ENCODE measurements at regions not wholly inside any gene's neighbourhood (a gene's known extent, or its start where the extent isn't known, plus 50 kb on each side); places are given as distances from the start of the nearest gene placed in this dataset.

- DNase-seq: no peak
Observed at GRCh38 chr11:123302751-123303195, 107.7 kb upstream of the CLMP start.

DNA sequence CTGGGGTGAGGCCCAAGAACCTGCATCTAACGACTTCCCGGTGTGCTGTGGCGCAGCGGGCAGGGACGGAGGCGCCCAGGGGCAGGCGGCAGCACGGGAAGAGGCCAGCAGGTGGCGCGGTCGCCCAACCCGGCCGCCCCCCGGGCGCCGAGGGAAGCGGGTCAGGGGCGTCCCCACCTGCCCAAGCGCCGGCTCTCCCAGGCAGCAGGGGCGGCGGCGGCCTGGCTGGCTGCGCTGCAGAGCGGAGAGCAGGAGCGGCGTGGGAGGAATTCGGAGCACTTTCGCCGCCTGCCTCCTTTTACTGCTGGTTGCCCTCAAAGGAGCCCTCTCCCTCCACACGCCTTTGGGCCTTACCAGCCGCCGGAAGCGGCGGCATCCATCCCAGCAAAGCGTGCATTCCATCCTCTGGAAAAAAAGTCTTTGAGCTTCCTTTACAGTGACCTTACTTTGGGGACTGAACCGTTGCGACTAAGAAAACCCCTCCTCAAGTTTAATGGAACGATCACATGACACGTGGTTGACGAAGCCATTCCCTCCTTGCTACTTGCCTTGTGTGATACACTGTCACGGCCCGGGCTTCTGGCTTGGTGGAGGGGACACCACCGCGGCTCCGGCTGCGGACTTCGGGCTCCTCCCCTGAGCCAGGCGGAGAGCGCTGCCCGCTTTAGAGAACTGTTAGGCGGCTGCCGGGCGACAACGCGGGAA lies 106.8 kb upstream of the CLMP start:
- peak; percentile 79 for DNase-seq

- no peak for DNase-seq
Observed at GRCh38 chr11:123301013-123301591, 106.1 kb upstream of the CLMP start.

DNA sequence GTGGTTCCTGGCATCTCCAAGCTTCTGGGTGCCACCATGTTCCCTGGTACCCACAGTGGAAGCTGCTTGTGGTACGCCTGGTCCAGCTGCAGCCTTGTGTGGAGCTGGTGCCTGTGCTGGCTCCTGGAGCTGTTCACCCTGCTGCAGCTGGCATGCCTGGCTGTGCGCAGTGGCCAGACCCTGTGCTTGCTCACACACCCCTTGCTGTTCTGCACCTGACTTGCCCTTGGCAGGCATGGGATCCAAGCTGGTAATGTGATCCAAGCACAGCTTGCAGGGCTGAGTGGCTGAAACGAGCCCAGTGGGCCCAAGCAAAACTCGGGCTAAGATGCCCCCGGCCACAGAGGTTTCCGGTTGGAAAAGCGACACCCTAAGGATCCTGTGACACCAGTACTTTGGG lies 104.7 kb upstream of the CLMP start:
- no peak for DNase-seq

- DNase-seq: no peak
Observed at GRCh38 chr11:123298488-123299447, 103.7 kb upstream of the CLMP start.

DNA sequence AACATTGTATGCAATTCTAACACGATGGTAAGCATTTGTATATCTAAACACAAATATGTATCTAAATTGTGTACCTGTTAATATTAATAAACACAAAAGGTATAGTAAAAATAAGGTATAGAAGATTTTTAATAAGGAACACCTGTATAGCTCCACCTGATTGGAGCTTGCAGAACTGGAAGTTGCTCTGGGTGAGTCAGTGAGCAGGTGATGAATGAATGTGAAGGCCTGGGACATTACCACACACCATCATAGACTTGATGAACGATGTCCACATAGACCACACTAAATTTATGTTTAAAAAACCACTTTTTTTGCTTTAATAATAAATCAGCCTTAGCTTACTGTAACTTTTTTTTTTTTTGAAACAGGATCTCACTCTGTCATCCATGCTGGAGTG lies 97.6 kb upstream of the CLMP start:
- DNase-seq: no peak

GRCh38 chr11:123291201-123291869 lies 96.3 kb upstream of the CLMP start:
- DNase-seq: no peak

GRCh38 chr11:123286761-123287160 lies 91.7 kb upstream of the CLMP start:
- no peak for DNase-seq

GRCh38 chr11:123286255-123286654 lies 91.2 kb upstream of the CLMP start:
- no peak for DNase-seq

DNA sequence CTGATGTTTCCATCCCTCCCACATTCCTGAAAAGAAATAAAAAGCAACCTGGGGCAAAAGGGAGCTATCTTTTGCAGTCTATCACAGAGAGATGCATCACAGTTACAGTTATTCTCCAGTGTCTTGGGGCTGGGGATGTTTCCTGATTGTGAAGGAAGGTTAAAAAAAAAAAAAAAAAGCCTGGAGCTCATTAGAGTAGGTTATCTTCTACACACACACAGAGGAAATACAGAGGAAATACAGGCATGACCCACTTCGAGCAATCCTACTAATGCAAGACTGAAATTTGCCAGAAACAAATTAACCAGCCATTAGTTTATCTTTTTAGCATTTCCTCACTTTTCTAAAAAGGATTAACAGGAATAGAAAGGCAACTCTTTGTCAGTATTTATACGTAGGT lies 89.4 kb upstream of the CLMP start:
- DNase-seq: no peak

- DNase-seq: peak; percentile 7
Observed at GRCh38 chr11:123282597-123282996, 87.5 kb upstream of the CLMP start.

GRCh38 chr11:123273616-123274015 lies 78.6 kb upstream of the CLMP start:
- no peak for DNase-seq

GRCh38 chr11:123272565-123272964 lies 77.5 kb upstream of the CLMP start:
- DNase-seq: no peak

- no peak for DNase-seq
Observed at GRCh38 chr11:123268156-123268555, 73.1 kb upstream of the CLMP start.

DNA sequence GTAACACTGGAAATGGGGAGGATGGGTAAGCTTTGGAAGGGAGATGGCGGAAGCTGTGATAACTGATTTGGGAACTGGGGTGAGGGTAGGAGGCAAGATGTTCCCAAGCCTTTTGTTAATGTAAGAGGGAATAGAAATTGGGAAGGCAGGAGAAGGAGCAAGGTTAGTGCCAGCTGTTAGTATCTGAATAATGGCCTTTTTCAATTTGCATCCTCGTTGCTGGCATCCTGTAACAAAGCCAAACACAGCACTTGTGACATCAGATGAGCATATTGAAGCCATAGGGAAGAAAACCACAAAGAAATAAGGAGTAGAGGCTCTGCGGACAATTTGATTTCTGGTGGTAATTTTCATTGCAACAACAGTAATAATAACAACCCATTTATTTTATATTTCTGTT lies 70.9 kb upstream of the CLMP start:
- DNase-seq: no peak

- DNase-seq: no peak
Observed at GRCh38 chr11:123264431-123264780, 69.4 kb upstream of the CLMP start.

DNA sequence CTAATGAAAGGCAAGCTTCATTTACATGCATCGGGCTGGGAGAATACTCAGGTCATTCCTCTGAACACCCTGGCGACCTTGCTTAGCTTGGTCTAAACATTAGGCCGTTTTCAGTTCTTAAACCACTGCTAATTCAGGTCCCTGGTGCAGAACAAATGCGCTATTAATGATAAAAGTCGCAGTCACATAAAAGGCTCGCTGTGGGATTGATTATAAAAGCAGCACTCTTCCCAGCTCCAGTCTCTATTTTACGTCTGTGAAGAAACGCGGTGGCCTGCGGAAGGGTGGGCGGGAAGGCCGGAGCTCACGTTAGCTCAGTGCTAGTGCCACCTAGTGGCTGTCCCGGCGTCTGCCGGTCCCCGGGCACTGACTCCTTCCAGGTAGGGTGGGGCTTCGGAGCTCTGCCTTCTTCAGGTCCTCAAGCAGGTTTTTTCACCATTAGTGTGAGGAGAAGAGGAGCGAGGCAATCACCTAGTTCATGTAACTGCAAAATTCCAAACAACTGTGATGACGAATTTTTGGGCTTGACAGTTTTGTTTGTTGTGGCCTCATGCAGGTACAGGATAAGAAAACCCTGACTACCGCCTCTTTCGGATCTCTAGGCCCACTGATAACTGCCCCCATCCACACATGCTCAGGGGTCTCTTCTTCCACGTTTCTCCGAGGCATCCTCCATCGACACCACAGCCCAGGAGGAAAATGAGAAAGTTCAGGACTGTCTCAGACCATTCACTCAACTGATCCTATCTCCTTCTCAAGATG lies 66.5 kb upstream of the CLMP start:
- peak; percentile 82 for DNase-seq

DNA sequence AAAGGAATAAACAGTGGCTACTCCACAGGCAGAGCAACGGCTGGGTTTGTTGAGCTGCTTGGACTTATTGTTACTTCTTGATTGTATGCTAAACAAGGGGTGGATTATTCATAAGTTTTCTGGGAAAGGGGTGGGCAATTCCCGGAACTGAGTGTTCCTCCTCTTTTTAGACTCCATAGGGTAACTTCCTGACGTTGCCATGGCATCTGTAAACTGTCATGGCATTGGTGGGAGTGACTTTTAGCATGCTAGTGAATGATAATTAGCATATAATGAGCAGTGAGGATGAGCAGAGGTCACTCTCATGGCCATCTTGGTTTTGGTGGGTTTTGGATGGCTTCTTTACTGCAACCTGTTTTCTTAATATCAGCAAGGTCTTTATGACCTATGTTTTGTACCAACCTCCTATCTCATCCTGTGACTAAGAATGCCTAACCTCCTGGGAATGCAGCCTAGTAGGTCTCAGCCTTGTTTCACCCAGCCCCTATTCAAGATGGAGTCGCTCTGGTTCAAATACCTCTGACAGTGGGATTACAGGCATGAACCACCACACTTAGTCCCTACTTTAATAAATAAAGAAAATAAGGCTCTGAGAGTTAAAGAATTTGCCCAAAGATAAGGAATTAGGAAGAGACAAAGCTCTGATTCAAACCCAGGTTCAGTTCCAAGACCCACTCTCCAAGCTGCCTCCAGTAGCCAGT lies 65.6 kb upstream of the CLMP start:
- DNase-seq: no peak

DNA sequence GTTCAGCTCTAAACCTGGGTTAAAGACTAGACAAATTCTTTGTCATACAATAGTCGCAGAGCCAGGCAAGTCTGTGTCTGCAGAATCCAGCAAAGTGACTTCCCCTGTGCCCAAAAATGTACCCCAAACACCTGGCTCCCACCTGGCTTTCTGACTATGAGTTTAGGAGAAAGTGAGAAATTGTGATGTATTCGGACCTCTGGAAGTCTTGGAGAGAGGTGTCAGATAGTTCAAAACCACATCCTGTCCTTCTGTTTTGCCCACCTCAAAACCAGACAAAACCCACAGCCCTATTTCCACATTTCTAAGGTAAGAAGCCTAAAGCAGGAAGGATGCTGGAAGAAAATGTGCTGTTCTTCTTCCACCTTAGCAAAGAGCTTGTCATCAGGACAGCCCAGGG lies 63.8 kb upstream of the CLMP start:
- no peak for DNase-seq

GRCh38 chr11:123257370-123257769 lies 62.3 kb upstream of the CLMP start:
- DNase-seq: no peak

DNA sequence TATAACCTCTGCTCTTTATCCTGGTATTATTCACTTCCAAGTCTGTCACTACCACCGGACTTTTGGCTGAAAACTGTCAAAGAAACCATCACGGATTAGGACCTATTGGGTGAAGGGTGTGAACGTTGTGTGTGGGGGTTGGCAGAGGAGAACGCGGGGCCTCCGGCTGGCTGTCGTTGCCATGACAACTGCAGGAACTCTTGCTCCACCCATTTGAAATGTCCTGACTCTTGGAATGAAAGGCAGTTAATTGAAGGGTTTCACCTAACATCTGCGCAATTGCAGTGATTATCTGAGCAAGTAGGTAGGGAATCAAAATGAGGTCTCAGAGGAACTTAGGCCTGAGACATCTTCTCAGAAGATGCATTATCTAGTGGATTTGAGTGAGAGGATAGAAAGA lies 60.9 kb upstream of the CLMP start:
- no peak for DNase-seq
